ENCODE measurements at regions not wholly inside any gene's neighbourhood (a gene's known extent, or its start where the extent isn't known, plus 50 kb on each side); places are given as distances from the start of the nearest gene placed in this dataset.

DNA sequence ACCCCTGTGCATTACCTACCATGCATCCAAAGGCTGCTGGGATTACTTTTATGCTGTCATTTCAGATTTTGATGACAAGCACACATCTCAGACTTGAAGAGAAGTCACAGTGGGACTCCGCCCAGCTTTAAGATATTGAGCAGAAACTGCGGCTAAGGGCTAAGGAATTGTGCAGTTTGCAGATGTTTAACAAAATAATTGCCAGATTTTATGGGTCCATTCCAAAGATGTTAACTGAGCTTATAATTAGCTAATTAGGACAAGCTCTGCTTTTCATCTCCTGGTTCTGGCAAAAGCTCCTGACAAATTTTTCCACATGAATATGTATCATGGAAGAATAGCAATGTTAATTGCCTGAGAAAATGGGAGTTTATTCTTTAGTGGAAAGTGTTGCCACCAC, 344.4 kb upstream of the ATXN7L3B start:
- H3K27ac ChIP-seq: no peak overlapping the region
- DNase-seq: no peak

DNA sequence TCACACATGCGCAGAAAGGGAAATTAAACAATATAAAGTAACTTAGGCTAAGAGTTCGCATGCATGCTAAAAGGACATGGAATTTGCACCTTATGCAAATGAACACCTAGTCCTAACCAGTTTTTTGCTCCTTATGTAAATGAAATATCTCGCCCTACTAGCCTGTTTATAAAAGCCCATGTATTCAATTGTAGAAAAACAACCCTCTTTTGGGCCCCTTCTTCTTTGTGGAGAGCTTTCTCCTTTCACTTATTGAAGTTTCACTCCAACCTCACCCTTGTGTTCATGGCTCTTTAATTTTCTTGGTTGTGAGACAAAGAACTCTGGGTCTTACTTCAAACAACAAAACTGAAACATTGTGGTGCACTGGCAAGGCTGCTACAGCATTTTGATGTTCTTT, 333.4 kb upstream of the ATXN7L3B start:
- no peak overlapping the region for H3K27ac ChIP-seq
- intact Hi-C loops (cut with DNase I; ENCODE audit: low total_unique reads): no loop called here
- no peak for DNase-seq
- no peaks in the 10 kb centered on the region for H3K4me1 ChIP-seq
- WGBS, 5 donors: 67 to 75% (median 71%) methylated on average over 3 of the region's 3 CpGs
- H3K9me3 ChIP-seq: peaks cover 0 to 13% (median 2%) of the 10 kb centered on the region in 4 donors
- H3K36me3 ChIP-seq: no peaks in the 10 kb centered on the region
- no peaks in the 10 kb centered on the region for H3K27me3 ChIP-seq
- H3K4me3 ChIP-seq: no peak overlapping the region
- TF ChIP-seq CTCF (IDR thresholded peaks at IDR 0.05): no peak
- no peak for TF ChIP-seq EP300 (IDR thresholded peaks at IDR 0.05)
- no peak for TF ChIP-seq POLR2A (IDR thresholded peaks at IDR 0.05)
- no peak for TF ChIP-seq POLR2AphosphoS5 (IDR thresholded peaks at IDR 0.05)

More for the DNA sequence above, 344.4 kb upstream of the ATXN7L3B start:
- TF ChIP-seq CTCF (IDR thresholded peaks at IDR 0.05) (no peak), EP300 (IDR thresholded peaks at IDR 0.05) (no peak), POLR2AphosphoS5 (IDR thresholded peaks at IDR 0.05) (no peak), POLR2A (IDR thresholded peaks at IDR 0.05) (no peak)
- H3K4me1 ChIP-seq: no peaks in the 10 kb centered on the region
- no peaks in the 10 kb centered on the region for H3K27me3 ChIP-seq
- 88 to 98% (median 91%) methylated on average over 2 of the region's 2 CpGs for WGBS, 5 donors
- H3K9me3 ChIP-seq: no peaks in the 10 kb centered on the region
- H3K4me3 ChIP-seq: no peak overlapping the region
- H3K36me3 ChIP-seq: no peaks in the 10 kb centered on the region
- intact Hi-C loops (cut with DNase I; ENCODE audit: low total_unique reads): no loop called here

GRCh38 chr12:74227846-74228545, 309.6 kb upstream of the ATXN7L3B start:
- H3K27me3 ChIP-seq: no peaks in the 10 kb centered on the region
- 81 to 92% (median 90%) methylated on average over 3 of the region's 3 CpGs for WGBS, 5 donors
- H3K27ac ChIP-seq: no peak overlapping the region
- H3K9me3 ChIP-seq: no peaks in the 10 kb centered on the region
- intact Hi-C loops (cut with DNase I; ENCODE audit: low total_unique reads): no loop called here
- no peak for DNase-seq
- H3K4me1 ChIP-seq: no peaks in the 10 kb centered on the region
- H3K4me3 ChIP-seq: no peak overlapping the region
- no peaks in the 10 kb centered on the region for H3K36me3 ChIP-seq
- TF ChIP-seq CTCF (IDR thresholded peaks at IDR 0.05): no peak
- TF ChIP-seq EP300 (IDR thresholded peaks at IDR 0.05): no peak
- TF ChIP-seq POLR2A (IDR thresholded peaks at IDR 0.05): no peak

- Histone ChIP-seq H3K27ac (no peak overlapping the region), H3K27me3 (no peaks in the 10 kb centered on the region), H3K4me3 (no peak overlapping the region), H3K36me3 (no peaks in the 10 kb centered on the region), H3K9me3 (no peaks in the 10 kb centered on the region), H3K4me1 (no peaks in the 10 kb centered on the region)
- intact Hi-C loops (cut with DNase I; ENCODE audit: low total_unique reads): no loop called here
- DNase-seq: no peak
- TF ChIP-seq CTCF (IDR thresholded peaks at IDR 0.05): no peak
- TF ChIP-seq POLR2A (IDR thresholded peaks at IDR 0.05): no peak
- TF ChIP-seq EP300 (IDR thresholded peaks at IDR 0.05): no peak
- no peak for TF ChIP-seq POLR2AphosphoS5 (IDR thresholded peaks at IDR 0.05)
Observed at GRCh38 chr12:74229671-74230070, 308.0 kb upstream of the ATXN7L3B start.
